CD4-positive, alpha-beta T cell treated with Interleukin-17A for 4 hours (primary cell): ENCODE measurements at regions not wholly inside any gene's neighbourhood (a gene's known extent, or its start where the extent isn't known, plus 50 kb on each side); places are given as distances from the start of the nearest gene placed in this dataset.
"Not testable (repeated sequence)": the region's sequence is repeated elsewhere in the genome, so short reads cannot be mapped to it uniquely, and the experiment has no call there.

ENCODE experiments used
- DNase-seq: peaks from one replicate; pipeline ENCODE4 v3.0.0-alpha.2; 2020; ENCODE audit warnings: mixed read lengths

DNA sequence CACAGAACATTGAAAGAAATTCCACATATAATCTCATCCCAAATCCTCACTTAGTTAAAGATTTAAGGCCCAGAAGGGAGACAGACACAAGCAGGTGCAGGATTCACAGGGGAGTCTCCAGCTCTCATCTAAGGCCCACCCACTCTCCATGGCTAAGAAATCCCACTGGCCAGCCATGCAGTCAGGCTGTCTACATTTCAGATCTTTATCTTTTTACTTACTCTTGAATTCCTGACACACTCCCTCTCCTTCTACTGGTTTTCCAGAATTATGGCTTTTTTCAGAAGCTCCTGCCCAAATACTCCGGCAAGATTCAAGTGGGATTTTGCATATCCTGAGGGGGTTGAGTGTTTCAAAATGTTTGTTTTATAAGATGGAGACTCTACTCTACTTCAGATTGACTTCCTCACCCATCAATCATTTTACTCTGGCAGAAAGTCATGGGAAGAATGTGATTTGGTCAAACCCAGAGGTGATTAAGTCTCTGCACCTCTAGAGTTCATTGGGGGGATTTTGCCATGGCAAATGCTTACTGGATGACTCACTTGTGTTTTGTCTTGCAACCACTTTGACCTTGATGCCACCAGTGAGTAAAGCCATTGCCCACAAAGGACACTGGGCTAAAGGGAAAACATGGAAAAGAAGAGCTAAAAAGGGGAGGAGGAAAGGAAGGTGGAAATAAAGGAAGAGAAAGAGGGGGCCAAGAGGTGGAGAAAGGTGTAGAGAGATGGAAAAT lies 688.8 kb upstream of the SALL1 start:
- no peak for DNase-seq

GRCh38 chr16:51834794-51835193 lies 683.7 kb upstream of the SALL1 start:
- no peak for DNase-seq

DNA sequence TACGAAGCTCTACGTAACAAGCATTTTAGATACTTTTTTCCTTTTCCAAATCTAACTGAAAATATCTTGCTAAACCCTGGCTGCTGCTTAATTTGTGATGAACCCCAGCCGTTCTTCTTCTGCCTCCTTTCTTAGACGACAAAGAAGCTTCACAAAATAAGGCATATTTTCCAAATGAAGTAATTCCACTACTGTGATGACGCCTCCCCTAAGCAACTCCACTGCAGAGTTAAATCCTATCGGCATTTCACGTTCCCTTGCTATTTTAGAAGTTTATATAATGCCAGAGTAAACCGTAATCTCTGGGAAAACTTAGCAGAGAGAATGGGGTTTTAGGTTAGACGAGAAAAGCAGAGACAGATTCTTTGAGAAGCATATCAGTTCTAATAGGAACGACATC lies 683.1 kb upstream of the SALL1 start:
- no peak for DNase-seq

DNA sequence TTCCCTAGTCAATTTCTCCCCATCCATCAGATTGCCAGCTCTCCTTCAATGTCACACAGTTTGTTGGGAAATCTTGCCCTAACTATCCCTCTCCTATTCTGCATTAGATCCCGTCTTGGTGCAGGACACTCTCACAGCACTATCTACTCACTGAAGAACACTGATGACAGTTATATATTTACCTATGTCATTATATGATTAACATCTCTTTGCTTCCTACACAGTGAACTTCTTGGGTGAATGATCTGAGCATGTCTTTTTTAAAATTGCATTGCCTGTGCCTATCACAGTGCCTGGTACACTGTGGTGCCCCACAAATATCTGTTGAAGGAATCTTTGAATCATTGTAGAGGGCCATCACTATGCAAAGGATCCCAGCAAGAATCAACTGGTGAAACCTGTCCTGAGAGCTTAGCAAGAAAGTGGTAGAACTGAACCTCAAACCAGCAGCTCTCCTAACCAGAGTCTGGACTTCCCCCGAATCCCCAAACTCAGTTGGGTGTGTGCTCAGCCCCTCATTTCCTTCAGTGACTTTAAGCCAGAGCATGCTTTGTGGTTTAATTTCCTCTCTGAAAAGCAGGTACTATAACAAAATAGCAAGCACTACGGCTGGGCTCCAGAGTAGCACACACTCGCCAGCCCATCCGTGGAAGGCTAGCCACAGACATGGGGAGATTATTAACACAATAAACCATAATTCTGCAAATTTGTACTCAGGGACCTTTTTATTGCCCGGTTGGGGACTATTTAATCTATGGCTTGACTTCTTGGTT lies 680.7 kb upstream of the SALL1 start:
- no peak for DNase-seq

DNA sequence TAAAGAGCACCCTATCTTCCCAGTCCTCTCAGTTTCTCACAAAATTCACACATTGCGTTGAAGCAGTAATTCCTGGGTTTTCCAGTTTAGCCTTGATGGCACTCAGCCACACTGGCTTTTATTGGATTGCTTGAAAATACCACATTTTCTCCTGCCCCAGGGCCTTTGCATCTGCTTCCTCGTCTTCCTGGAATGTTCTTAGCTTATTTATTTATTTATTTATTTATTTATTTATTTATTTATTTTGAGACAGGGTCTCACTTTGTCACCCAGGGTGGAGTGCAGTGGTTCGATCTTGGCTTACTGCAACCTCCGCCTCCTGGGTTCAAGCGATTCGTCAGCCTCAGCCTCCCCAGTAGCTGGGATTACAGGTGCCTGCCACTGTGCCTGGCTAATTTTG lies 680.0 kb upstream of the SALL1 start:
- DNase-seq = not testable (repeated sequence)

- no peak for DNase-seq
Measured at GRCh38 chr16:51825779-51826178, 674.7 kb upstream of the SALL1 start.

DNA sequence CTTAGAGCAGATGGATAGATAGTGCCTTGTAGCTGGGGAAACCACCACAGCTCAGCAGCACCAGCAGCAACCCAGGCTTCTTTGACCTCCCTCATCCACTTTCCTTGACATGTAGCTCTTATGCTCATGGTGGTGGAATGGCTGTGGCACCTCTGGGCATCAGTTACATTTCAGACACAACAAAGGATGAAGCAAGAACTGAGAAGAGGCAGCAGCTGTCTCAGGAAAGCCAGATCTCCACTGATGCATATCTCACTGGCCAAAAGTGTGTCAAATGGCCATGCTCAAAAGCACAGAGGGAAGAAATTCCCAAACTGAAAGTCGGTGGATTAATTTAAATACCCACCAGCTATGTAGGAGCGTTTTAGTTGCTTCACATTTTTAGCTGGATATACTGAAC lies 671.4 kb upstream of the SALL1 start:
- no peak for DNase-seq

DNA sequence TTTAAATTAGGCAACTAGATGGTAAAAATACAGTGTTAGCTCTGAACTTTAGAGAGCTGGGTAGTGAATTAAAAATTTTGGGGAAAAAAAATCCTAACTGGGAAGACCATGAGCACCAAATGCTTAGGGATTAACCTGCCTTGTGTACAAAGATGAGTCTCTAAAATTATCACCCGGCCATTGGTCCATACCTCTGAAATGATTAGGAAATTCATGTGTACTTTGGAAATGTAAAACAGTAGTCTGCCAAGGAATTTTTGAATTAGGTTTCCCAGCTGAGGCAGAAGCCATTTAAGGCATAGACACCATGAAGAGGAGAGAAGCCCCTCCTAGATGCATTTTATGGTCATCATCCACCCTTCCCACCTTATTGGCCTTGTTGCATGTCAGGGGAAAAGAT lies 670.5 kb upstream of the SALL1 start:
- DNase-seq = no peak

DNA sequence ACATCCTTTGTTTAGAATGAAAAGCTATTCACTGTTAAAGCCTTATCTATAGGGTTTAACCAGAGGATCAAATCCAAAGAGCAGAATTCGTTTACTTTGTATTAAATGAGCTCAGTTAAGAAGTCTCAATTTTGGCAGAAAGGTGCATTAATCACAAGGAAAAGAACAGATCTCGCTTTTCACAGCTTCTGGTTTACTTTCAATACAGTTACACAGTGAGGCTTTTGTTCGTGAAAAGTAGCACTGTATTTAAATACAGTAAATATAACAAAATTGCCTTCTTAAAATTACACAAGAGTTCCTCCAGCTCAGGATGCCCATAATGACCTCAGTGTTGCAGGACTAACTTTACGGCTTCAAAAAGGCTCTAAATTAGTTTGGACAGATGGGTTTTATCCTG lies 669.1 kb upstream of the SALL1 start:
- DNase-seq = no peak

DNA sequence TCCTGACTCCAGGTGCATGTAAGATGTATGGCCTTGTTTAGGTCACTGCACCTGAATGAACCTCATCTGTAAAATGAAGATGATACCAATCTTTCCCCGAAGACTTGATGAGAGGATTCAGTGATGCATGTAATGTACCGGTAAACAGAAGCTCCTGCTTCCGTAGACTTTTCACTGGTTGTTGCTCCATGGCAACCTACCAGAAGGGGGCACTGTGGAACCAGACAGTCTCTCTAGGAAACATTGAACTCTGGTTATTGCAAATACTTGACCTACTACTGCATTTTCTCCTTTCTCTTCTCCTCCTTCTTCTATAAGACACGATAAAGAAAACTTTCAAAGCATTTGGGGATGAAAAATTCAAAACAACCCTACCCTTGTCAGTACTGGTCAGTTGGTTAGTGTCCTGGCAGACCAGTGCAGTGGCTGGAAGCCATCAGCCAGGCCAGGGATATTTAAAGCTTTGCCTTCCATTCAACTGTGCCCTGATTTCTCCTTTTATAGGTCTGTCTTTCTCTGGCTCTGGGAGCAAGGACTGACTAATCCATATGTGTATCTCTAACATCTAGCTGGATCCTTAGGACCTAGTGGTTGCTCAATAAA lies 667.4 kb upstream of the SALL1 start:
- DNase-seq = no peak

- DNase-seq = no peak
Measured at GRCh38 chr16:51816929-51817328, 665.9 kb upstream of the SALL1 start.

- no peak for DNase-seq
Measured at GRCh38 chr16:51815523-51815922, 664.5 kb upstream of the SALL1 start.

DNA sequence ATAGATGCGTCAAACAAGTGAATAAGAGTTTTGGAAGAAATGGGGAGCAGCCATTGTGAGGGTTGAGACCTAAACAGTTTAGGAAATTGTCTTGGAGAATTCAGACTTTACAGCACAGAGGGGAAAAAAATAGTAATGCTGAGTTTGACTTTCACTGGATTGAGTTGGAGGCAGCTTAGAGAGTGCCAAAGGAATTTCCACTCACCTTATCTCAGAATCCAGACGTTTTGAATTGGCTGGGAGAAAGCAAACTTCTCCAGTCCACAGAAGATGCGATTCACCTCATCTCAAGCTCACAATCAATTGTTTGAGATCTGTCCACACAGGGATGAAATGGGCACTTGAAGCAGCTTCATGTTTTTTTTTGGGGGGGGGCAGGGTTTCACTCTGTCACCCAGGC lies 663.5 kb upstream of the SALL1 start:
- no peak for DNase-seq

DNA sequence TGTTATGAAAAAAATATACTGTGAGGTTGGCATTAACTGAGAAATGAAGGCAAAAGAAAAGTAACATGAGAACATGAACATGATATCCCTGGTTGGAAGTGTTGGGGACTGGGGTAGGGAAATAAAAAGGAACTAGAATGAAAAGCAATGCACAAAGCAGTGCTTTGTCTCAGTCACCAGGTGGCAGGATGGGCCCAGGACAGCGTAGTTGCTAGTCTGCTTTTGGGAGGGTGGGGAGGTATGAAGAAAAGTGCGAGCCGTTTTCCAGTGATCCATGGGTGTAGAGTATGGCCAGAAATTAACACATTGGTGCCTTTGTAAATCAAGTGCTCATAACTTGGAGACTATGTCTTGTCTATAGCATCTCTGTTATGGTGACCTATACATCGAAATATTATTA lies 662.5 kb upstream of the SALL1 start:
- no peak for DNase-seq

GRCh38 chr16:51812945-51813344 lies 661.9 kb upstream of the SALL1 start:
- no peak for DNase-seq

DNA sequence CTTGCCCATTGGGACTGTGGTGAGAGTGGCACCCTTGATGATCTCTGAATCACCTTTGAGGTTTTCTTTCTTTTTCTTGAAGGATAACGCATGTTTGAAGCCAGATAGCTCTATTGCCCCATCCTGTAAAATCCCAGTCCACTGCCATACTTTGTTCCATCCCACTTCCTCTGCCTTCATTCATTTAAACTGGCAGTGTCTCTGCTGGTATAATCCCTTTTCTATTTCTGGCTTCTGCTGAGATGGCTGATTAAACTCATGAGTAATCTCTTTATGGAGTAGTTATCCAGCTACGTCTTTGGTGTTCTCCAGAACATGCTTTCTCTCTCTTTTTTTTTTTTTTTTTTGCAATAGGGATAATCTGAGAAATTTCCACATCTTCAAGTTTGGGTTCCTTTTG lies 656.5 kb upstream of the SALL1 start:
- DNase-seq = no peak

DNA sequence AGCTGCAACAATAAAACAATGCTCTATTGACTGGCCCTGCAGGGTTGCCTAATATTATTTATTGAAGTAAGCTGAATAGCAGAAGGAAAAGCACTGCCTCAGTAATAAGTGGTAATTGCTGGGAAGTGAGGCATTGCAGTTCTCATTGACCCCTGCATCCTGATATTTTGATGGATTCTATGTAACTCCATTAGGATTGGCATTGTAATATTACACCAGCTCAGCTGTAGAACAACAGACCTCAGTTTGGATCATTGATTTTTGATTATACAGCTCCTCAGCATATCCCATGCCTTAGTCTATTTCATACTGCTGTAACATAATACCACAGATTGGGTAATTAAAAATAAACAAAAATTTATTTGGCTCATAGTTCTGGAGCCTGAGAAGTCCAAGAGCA lies 650.6 kb upstream of the SALL1 start:
- DNase-seq = no peak

DNA sequence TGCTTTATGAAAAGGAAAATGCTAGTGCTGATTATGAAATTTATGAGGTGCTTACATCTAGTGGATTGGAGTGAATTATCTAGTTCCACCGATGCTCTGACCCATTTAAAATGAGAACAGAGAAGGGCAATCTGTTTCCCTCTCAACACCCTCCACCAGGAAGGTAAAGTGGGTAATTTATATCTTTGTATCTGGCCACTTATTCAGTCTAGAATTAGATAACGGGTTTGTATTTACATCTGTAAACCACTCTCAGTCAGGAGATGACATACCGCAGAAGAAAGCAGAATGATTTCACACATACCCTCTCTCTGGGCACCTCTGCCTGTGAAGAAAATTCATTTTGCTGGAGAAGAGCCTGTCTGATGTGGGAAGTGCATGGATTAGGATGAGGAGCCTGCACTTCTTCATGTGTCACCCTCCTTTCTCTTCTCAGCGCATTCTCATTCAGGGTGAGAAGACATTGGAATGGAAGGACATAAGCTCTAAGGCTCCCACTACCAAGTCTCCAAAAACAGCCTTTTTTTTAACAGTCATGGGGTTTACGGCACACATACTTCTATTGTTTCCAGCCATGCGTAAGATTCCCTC lies 646.7 kb upstream of the SALL1 start:
- DNase-seq = no peak

DNA sequence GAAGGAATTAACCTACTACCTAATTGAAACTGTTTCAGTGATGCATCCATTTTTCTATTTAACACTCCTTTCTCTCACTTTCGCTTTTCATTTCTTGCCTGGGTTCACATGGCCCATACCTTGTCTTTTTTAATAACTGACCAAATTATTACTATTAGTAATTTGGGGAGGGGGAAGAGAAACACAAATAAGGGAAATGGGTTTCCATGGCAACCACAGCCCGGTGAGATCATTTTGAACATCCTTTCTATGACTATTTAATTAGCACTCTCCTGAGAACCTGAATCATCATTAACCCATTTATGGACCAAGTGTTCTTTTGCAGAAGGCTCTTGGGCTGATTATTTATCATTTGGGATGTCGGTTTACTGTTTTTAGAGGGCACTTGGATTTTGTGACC lies 628.2 kb upstream of the SALL1 start:
- DNase-seq = no peak

- DNase-seq = no peak
Measured at GRCh38 chr16:51773071-51773890, 622.2 kb upstream of the SALL1 start.

GRCh38 chr16:51766739-51767138 lies 615.7 kb upstream of the SALL1 start:
- no peak for DNase-seq

GRCh38 chr16:51763072-51763661 lies 612.1 kb upstream of the SALL1 start:
- no peak for DNase-seq
